Naive thymus-derived CD8-positive, alpha-beta T cell (primary cell): ENCODE measurements at regions not wholly inside any gene's neighbourhood (a gene's known extent, or its start where the extent isn't known, plus 50 kb on each side); places are given as distances from the start of the nearest gene placed in this dataset.
"Not testable (repeated sequence)": the region's sequence is repeated elsewhere in the genome, so short reads cannot be mapped to it uniquely, and the experiment has no call there.

Source experiments
- ATAC-seq, 2 donors: fragments of 150-1000 bp; cut with Tn5 transposase in 1 of 2; sonication (Bioruptor Pico), chemical (Tn5 transposase) in 1 of 2; 1 replicate in 1 of 2; 2 replicates in 1 of 2; pipeline ENCODE4 v1.10.0; 2021; ENCODE audit warnings: mild to moderate bottlenecking in 2 of 2, moderate library complexity in 2 of 2
- POLR2A ChIA-PET: fragments of 350-600 bp; sonication (Branson Sonifier 250); formaldehyde crosslinking; loops from one replicate; lab custom pipeline; 2021; ENCODE audit warnings: antibody characterized with exemption; lab: Charles Lee
- DNase-seq, 10 donors: peaks; one replicate each; pipeline versions ENCODE4 v3.0.0 to v3.0.0-alpha.2; 2020 to 2022
- H3K27ac Mint-ChIP-seq, 10 donors: one replicate each; pipeline ENCODE4 v1.8.0; 2020 to 2022; ENCODE audit warnings: mild to moderate bottlenecking in 10 of 10, mixed read lengths in 10 of 10, moderate library complexity in 4 of 10, inconsistent platforms in 1 of 10
- H3K27me3 Mint-ChIP-seq, 5 donors: one replicate each; pipeline ENCODE4 v1.8.0; 2021 to 2022; ENCODE audit warnings: mixed read lengths in 5 of 5
- H3K36me3 Mint-ChIP-seq, 3 donors: one replicate each; pipeline ENCODE4 v1.8.0; 2020 to 2022; ENCODE audit warnings: mixed read lengths in 3 of 3, mild to moderate bottlenecking in 2 of 3, inconsistent platforms in 1 of 3
- H3K4me1 Mint-ChIP-seq, 4 donors: one replicate each; pipeline ENCODE4 v1.8.0; 2021 to 2022; ENCODE audit warnings: mixed read lengths in 4 of 4
- H3K4me3 Mint-ChIP-seq, 10 donors: one replicate each; pipeline ENCODE4 v1.8.0; 2020 to 2022; ENCODE audit warnings: mild to moderate bottlenecking in 10 of 10, mixed read lengths in 10 of 10, moderate library complexity in 6 of 10, inconsistent platforms in 1 of 10
- H3K9me3 Mint-ChIP-seq, 9 donors: one replicate each; pipeline ENCODE4 v1.8.0; 2020 to 2022; ENCODE audit warnings: mixed read lengths in 9 of 9, mild to moderate bottlenecking in 3 of 9, inconsistent platforms in 1 of 9, moderate library complexity in 1 of 9

DNA sequence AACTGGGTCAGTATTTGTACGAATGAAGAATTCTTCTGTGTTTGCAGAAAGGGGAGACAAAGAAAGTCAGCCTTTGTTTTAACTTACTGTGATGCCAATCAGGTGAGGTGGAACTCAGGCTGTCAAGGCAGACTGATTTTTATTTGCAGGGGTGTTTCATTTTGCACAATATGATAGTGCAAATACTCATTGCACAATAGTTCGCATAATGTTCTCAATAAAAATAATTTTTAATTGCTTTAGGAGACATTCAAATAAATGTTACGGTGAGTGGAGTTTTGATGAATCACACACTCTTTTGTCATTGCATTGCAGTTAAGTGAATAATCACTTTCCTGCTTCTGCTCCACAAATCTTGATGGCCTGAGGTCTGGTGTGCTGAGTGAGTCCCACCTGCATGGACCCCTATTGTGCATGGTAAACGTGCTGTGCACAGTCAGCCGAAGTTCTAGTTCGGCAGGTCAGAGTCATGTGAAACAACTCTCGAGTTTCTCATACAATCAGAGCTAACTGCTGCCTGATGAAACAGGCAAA lies 141.3 kb upstream of the FZD8 start:
- no peak for ATAC-seq
- DNase-seq = no peak
- peaks cover under 1 to 21% (median 8%) of the 10 kb centered on the region in 9 donors for H3K9me3 Mint-ChIP-seq
- H3K27ac Mint-ChIP-seq = no peak overlapping the region
- H3K4me3 Mint-ChIP-seq = no peak overlapping the region
- no peaks in the 10 kb centered on the region for H3K4me1 Mint-ChIP-seq
- peaks cover 0 to 5% (median 0%) of the 10 kb centered on the region in 3 donors for H3K36me3 Mint-ChIP-seq
- POLR2A ChIA-PET = no interaction called here
- peaks cover 2 to 25% (median 7%) of the 10 kb centered on the region in 5 donors for H3K27me3 Mint-ChIP-seq

DNA sequence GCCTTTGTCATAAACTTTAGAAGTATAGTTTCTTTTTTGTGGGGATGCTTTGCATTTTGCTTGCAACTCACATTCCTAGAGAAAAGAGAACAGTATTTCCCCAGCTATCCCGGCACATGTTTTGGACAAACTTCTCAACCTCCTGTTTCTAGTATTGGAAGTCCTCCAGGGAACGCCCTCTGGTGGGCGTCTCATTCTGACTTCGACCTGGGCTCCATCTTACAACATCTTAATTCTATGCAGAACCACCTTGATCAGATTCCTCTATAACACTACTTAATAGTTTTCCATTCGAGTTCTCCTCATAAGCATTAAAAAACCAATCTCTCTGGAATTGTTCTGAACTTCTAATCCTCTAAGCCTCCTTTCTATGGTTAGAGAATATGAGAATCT lies 139.5 kb upstream of the FZD8 start:
- peaks cover 2 to 32% (median 10%) of the 10 kb centered on the region in 5 donors for H3K27me3 Mint-ChIP-seq

DNA sequence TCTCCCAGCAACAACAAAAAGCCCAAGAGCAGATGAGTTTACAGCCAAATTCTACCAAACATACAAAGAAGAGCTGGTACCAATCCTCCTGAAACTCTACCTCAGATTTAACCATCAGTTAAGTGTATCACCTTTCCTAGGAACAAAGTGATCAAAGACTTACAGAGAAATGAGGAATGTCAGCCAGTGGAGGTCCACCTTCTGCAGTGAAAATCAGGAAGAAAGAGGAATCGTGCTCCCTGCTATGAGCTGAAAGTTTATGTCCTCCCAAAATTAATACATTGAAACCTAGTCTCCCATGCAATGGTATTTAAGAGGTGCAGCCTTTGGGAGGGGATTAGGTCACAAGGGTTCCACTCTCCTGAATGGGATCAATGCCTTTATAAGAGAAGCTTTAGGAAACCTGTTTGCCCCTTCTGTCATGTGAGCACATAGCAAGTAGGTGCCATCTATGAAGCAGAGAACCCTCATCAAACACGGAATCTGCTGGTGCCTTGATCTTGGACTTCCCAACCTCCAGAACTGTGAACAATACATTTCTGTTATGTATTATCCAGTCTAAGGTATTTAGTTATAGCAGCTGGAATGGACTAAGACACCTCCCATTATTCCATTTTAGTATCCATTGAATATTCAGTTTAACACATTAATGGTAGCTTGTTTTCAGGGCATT lies 139.0 kb upstream of the FZD8 start:
- Mint-ChIP-seq H3K4me3 (no peak overlapping the region), H3K4me1 (no peaks in the 10 kb centered on the region)
- POLR2A ChIA-PET = no interaction called here

More for the DNA sequence above, 139.5 kb upstream of the FZD8 start:
- ATAC-seq (no peak), DNase-seq (no peak)
- Mint-ChIP-seq H3K27ac (no peak overlapping the region), H3K4me1 (no peaks in the 10 kb centered on the region), H3K9me3 (peaks cover 0 to 10% (median 5%) of the 10 kb centered on the region in 9 donors), H3K4me3 (no peak overlapping the region), H3K36me3 (peaks cover 0 to 1% (median 0%) of the 10 kb centered on the region in 3 donors)
- POLR2A ChIA-PET = no interaction called here

DNA sequence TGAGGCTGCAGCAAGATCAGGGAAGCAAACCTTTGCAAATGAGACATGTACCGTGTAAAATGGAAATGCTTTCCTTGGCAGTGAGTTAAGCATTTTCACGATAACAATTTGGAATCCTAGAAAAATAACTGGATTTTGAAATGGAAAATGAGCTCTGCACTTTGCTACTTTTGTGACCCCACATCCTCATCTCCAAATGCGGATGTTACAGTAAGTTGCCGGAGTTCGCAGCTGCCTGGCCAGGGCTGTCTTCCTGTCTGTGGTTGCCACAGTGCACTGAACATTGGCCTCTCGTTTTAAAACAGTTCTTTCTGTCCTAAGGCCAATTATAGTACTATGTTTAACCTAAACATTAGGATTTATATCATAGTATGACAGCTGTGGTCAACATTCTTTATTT lies 136.2 kb upstream of the FZD8 start:
- POLR2A ChIA-PET = no interaction called here
- Mint-ChIP-seq H3K4me1 (no peaks in the 10 kb centered on the region), H3K27me3 (peaks cover 4 to 49% (median 9%) of the 10 kb centered on the region in 5 donors), H3K27ac (no peak overlapping the region), H3K4me3 (no peak overlapping the region), H3K9me3 (peaks cover 0 to 8% (median 0%) of the 10 kb centered on the region in 9 donors), H3K36me3 (peaks cover 0 to 3% (median 0%) of the 10 kb centered on the region in 3 donors)
- DNase-seq = no peak
- ATAC-seq = no peak

More for the DNA sequence above, 139.0 kb upstream of the FZD8 start:
- H3K27me3 Mint-ChIP-seq = peaks cover 2 to 32% (median 10%) of the 10 kb centered on the region in 5 donors
- no peaks in the 10 kb centered on the region for H3K36me3 Mint-ChIP-seq
- ATAC-seq = no peak
- no peak for DNase-seq
- peaks cover 0 to 8% (median 4%) of the 10 kb centered on the region in 9 donors for H3K9me3 Mint-ChIP-seq
- H3K27ac Mint-ChIP-seq = no peak overlapping the region

DNA sequence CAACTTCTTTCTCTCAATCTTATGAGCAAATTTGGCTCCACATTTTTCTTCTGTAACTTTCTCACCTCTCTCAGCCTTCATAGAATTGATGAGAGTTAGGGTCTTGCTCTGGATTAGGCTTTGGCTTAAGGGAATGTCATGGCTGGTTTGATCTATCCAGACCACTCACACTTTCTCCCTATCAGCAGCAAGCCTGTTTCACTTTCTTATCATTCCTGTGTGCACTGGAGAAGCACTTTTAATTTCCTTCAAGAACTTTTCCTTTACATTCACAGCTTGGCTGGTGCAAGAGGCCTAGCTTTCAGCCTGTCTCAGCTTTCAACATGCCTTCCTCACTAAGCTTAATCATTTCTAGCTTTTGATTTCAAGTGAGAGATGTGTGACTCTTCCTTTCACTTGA lies 134.5 kb upstream of the FZD8 start:
- H3K27ac Mint-ChIP-seq, H3K4me3 Mint-ChIP-seq, DNase-seq, H3K36me3 Mint-ChIP-seq, POLR2A ChIA-PET, ATAC-seq, H3K4me1 Mint-ChIP-seq: not testable (repeated sequence)
- Mint-ChIP-seq H3K27me3 (peaks cover 4 to 52% (median 8%) of the 10 kb centered on the region in 5 donors), H3K9me3 (peaks cover 0 to 11% (median 0%) of the 10 kb centered on the region in 9 donors)

DNA sequence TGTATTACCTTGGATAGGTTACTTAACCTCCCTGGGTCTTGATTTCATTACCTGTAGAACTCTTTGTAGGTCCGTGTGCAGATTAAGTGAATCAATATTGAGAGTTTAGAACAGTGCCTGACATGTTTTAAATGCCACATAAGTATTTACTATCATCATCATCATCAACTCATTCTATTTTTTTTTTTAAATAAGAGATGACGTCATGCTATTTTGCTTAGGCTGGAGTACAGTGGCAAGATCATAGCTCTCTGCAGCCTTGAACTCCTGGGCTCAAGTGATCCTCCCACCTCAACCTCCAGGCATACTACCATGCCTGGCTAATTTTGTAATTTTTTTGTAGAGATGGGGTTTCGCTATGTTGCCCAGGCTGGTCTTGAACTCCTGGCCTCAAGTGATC lies 132.0 kb upstream of the FZD8 start:
- Mint-ChIP-seq H3K27me3 (peaks cover 2 to 34% (median 8%) of the 10 kb centered on the region in 5 donors), H3K4me1 (no peaks in the 10 kb centered on the region), H3K36me3 (peaks cover 0 to 4% (median 0%) of the 10 kb centered on the region in 3 donors), H3K4me3 (no peak overlapping the region), H3K9me3 (peaks cover 0 to 11% (median 0%) of the 10 kb centered on the region in 9 donors), H3K27ac (no peak overlapping the region)
- ATAC-seq (no peak), DNase-seq (no peak)
- POLR2A ChIA-PET = no interaction called here

DNA sequence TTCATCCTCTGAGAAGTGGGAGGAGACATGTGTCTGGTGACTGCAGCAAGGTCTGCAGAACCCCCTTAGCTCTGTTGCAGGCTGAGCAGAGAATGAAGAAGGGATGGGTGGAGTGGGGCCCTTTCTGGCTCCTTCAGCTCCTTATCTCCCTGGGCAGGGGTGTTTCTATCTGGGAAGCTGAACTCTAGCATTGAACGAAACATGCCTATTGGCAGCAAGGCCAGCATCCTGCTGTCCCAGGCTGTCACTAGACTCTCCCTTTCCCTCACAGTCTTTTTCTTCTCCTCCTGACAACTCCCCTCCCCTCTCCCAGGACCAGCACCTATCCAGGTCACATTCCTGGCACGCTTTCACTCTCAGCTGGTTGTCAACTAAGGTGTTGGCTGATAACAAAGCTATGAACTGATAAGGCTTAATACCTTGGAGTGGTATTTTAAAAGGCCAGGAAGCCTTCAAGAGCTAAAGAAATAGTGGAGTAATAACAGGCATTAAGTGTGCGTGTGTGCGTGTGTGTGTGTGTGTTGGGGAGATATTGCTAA lies 128.8 kb upstream of the FZD8 start:
- DNase-seq (no peak), ATAC-seq (no peak)
- POLR2A ChIA-PET = no interaction called here
- no peak overlapping the region for H3K4me3 Mint-ChIP-seq
- peak overlapping the region in 1 of 10 donors; percentile 19 for H3K27ac Mint-ChIP-seq
- H3K4me1 Mint-ChIP-seq = no peaks in the 10 kb centered on the region
- peaks cover 0 to 11% (median 2%) of the 10 kb centered on the region in 9 donors for H3K9me3 Mint-ChIP-seq
- H3K36me3 Mint-ChIP-seq = peaks cover 0 to 4% (median 0%) of the 10 kb centered on the region in 3 donors
- H3K27me3 Mint-ChIP-seq = peaks cover 0 to 22% (median 6%) of the 10 kb centered on the region in 5 donors

DNA sequence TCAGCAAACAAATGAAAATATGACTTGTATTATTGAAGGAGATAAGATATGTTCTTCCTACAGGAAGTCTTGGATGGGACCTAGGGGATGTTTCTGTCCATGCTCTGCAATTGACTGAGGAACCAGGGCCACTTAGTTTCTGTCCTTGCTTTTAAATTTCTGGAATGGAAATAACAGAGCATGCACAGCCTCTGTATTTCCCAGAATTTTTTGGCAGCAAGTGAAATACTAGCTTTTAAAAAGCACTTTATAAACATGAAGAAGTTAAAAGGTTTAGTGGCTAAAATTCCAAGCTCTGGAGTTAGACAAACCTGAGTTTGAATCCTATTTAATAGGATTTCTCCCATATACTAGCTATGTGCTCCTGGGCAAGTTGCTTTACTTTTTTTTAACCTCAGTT lies 127.7 kb upstream of the FZD8 start:
- POLR2A ChIA-PET = no interaction called here

DNA sequence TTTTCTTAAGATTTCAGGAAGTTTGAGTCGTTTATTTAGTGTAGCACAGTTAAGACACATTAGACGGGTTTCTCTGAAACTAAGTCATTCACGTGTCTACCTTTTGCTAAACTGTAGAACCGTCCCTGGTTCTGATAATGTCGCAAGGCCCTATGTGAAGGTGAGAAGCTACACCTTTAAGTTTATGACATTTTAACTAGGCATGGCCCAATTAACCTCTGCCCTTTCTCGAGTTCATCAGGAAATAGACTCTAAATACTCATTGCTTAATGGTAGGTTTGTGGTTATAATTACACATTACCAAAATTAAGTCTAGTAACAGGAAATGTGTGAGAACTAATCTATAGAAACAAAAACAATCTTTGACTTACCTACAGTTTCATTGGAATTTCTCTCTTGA lies 126.6 kb upstream of the FZD8 start:
- Mint-ChIP-seq H3K4me3 (no peak overlapping the region), H3K36me3 (peaks cover 0 to 4% (median 0%) of the 10 kb centered on the region in 3 donors), H3K27me3 (peaks cover under 1 to 21% (median 6%) of the 10 kb centered on the region in 5 donors), H3K4me1 (no peaks in the 10 kb centered on the region), H3K27ac (no peak overlapping the region), H3K9me3 (peaks cover 0 to 7% (median 1%) of the 10 kb centered on the region in 9 donors)
- ATAC-seq = no peak
- no peak for DNase-seq
- POLR2A ChIA-PET = no interaction called here

More for the DNA sequence above, 127.7 kb upstream of the FZD8 start:
- Mint-ChIP-seq H3K36me3 (peaks cover 0 to 4% (median 0%) of the 10 kb centered on the region in 3 donors), H3K27ac (no peak overlapping the region), H3K4me1 (no peaks in the 10 kb centered on the region), H3K4me3 (no peak overlapping the region), H3K9me3 (peaks cover 0 to 11% (median 2%) of the 10 kb centered on the region in 9 donors), H3K27me3 (peaks cover 0 to 24% (median 6%) of the 10 kb centered on the region in 5 donors)
- no peak for DNase-seq
- no peak for ATAC-seq

DNA sequence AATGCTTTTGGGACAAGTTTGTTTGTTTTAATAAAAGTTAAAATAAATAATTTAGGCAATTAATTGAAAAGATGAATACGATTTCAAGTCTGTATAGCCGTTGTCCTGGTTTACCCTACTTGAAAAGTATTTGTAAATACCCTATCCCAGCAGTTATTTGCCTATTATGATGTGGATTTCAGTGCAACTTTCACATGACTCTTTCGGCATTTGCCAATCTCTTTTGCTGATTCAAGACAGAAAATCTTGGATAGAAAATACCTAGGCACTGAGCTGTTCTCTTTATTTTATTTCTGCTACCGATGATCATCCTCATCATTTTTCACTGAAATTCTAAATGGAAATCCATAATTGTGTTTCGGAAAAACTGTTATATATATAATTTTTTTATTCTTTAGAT lies 125.9 kb upstream of the FZD8 start:
- ATAC-seq (no peak), DNase-seq (no peak)
- Mint-ChIP-seq H3K36me3 (no peaks in the 10 kb centered on the region), H3K4me3 (no peak overlapping the region), H3K27ac (no peak overlapping the region), H3K4me1 (no peaks in the 10 kb centered on the region), H3K27me3 (peaks cover 2 to 14% (median 4%) of the 10 kb centered on the region in 5 donors), H3K9me3 (peaks cover 0 to 4% (median 0%) of the 10 kb centered on the region in 9 donors)
- POLR2A ChIA-PET = no interaction called here

DNA sequence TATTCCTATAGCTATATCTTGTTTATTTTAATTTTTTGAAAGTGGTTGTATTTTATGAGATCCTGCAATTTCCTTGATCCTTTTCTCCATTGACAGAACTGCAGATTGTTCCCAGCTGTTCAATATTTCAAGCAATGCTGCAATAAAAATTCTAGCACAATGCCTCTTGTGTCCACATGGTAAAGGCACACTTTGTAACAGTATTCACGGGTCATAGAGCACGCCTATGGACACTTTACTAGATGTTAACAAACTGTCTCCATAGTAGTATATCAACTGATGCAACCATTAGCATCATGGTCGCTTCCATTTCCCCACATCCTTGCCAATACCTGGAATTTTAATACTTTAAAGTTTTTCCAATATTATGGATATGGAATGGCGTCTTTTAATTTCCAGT lies 123.9 kb upstream of the FZD8 start:
- Mint-ChIP-seq H3K4me1 (no peaks in the 10 kb centered on the region), H3K36me3 (no peaks in the 10 kb centered on the region), H3K27ac (no peak overlapping the region), H3K9me3 (peaks cover 0 to 4% (median 0%) of the 10 kb centered on the region in 9 donors), H3K27me3 (peaks cover 2 to 14% (median 4%) of the 10 kb centered on the region in 5 donors), H3K4me3 (no peak overlapping the region)
- no peak for ATAC-seq
- DNase-seq = no peak
- POLR2A ChIA-PET = no interaction called here

DNA sequence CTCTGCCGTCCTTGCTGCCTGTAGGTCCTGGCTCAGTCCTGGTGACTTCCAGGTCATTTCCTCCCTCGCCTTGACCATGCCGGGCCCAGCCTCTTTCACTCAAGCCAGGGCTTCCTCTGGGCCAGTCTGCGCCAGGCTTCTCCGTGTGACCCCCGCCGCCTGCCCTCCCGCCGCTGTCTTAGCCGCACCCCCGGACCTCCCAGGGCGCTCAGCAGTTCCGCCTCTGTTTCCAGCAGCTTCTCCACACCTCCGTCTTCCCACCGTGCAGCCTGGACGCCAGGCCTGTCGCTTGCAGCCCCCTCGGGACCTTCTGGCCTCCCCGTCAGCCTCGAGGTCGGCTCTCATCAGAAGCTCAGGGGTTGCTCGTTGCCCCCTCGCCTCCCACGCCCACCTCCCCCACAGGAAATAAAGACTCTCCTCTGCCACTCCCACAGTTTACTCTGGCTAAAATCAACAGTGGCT lies 123.0 kb upstream of the FZD8 start:
- H3K36me3 Mint-ChIP-seq = no peaks in the 10 kb centered on the region
- no peak overlapping the region for H3K27ac Mint-ChIP-seq
- no peak for DNase-seq
- peaks cover 2 to 14% (median 3%) of the 10 kb centered on the region in 5 donors for H3K27me3 Mint-ChIP-seq
- no peak for ATAC-seq
- peak overlapping the region in 1 of 10 donors; percentile 37 for H3K4me3 Mint-ChIP-seq
- no peaks in the 10 kb centered on the region for H3K4me1 Mint-ChIP-seq
- peaks cover 0 to 4% (median 0%) of the 10 kb centered on the region in 9 donors for H3K9me3 Mint-ChIP-seq
- POLR2A ChIA-PET = no interaction called here
